HG03460 (cell line): ENCODE measurements at regions not wholly inside any gene's neighbourhood (a gene's known extent, or its start where the extent isn't known, plus 50 kb on each side); places are given as distances from the start of the nearest gene placed in this dataset.

ENCODE experiments used
- ATAC-seq: cut with Tn5 transposase; IDR thresholded peaks from one replicate; pipeline ENCODE4 v1.9.1; 2021; ENCODE audit not compliant: unreplicated experiment

DNA sequence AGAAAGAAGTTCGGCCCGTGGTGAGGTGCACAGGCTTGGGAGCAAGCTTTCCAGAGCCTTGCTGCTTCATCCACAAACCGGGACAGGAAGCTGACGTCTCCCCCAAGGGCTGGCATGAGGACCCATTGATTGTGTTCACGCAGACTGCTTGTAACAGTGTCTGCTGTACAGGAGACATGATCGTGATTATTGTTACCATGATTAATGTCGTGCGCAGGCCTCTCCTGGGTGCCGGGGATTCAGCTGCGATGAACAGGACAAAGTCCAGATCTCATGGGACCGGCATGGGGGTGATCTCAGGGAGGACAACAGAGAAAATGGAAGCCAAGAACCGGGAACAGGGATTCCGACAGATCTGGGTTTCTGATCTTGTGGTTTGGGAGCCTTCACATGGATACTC, 219.9 kb downstream of the BRD1 start:
- ATAC-seq = no peak

DNA sequence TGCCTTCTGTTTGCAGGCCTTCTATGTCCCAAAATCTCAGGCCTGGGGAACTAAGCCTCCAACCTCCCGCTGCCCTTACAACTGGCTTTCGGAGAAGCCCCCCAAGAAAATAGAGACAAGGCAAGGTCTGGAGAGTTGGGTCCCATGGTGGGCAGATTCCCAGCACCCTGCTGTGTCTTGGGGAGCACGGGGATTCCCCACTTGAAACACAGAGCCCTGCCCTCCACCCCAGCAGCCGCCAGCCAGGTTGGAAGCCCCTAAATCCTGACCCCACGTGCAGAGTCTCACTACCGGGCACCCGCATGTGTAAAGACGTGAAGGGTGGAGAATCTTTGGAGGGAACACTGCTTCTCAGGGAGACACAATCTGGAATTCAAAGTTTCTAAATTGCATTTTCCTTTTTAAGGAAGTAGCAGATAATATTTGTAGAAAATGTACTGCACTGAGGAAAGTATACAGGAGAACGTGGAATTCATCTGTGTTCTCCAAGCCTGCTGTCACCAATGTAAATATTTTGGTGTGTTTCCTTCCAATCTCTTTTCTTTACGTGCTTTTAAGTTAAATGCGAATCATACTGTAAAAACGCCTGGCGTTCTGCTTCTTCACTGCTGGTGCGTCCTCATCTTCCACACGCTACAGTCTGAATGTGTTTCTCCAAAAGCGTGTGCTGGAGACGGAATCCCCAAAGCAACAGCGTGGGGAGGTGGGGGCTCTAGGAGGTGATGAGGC, 220.9 kb downstream of the BRD1 start:
- no peak for ATAC-seq

DNA sequence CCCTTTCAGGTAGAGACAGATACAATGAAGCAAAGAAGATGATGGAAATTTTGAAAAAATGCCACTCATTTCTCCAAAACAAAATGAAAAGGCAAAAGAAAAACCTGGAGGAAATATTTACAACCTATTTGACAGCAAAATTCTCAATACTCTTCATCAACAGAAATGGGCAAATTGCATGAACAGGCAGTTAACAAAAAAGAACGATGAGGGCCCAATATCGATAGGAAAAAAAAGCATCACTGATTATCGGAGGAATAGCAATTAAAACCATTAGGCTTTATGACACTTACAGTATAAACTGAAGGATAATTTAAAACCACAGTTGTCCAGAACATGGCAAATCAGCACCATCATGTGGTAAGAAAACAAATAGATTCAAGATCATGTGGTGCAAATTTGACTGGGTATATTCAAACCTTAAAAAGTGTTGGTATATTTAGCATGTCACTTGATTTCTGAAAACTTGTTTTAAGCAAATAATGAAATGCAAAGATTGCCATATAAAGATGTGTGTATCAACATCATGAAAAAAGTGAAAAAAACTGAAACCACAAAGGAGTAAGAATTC, 222.9 kb downstream of the BRD1 start:
- ATAC-seq = no peak

DNA sequence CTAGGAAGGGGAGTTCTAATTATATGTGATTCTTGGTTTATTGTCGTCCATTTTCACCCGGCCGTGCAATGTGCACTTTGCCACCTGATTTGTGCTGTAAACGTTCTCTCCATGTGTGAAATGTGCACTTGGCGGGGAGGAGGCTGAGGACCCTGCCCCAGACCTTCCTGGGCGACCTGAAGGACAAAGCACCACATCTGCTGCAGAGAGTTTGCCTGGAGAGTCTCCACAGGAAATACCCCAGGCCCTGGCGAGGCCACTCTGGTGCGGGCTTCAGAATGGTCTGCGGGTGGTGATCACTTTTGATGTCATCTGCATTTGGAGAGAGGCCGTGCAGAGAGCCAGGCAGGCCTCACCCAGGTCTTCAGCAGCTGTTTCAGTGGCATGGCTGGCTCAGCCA, 224.7 kb downstream of the BRD1 start:
- ATAC-seq = no peak

DNA sequence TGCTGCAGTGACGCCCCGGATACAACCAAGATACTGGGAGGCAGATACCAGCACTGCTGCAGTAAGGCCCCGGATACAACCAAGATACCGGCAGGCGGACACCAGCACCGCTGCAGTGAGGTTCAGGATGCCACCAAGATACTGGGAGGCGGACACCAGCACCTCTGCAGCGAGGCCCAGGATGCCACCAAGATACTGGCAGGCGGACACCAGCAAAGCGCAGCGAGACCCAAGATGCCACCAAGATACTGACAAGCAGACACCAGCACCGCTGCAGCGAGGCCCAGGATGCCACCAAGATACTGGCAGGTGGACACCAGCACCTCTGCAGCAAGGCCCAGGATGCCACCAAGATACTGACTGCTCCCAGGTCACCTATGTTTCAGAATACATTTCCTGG, 225.2 kb downstream of the BRD1 start:
- no peak for ATAC-seq

DNA sequence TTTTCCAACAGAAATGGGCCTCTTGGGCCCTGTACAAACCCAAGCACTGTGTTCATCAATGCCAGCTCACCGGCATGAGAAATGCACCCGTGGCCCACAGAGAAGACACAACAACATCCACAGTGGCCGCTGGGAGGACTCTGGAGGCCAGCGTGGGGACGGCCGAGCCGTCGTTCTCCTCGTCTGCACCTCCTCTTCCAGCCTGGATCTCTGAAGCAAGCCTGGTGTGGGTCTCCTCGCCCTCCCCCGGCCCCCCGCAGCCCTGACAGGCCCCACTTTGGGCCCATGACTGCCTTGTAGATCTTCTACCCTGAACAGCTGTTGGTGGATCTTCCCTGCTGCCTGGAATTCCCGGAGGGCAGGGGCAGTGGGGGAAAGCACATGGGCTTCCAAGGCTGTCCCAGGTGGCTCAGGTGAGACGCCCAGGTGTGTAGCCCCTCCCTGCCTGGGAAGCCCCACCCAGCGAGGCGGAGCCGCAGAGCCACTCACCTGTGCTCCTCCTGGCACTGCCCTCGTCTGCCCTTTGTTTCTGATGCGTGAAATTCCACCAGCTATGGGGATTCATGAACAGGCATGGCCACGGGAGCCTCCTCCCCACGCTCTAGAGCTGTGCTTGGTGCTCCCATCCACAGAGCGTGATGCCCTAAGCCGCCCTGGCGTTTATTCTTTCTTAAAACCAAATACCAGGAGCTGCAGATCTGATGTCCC, 225.9 kb downstream of the BRD1 start:
- no peak for ATAC-seq

DNA sequence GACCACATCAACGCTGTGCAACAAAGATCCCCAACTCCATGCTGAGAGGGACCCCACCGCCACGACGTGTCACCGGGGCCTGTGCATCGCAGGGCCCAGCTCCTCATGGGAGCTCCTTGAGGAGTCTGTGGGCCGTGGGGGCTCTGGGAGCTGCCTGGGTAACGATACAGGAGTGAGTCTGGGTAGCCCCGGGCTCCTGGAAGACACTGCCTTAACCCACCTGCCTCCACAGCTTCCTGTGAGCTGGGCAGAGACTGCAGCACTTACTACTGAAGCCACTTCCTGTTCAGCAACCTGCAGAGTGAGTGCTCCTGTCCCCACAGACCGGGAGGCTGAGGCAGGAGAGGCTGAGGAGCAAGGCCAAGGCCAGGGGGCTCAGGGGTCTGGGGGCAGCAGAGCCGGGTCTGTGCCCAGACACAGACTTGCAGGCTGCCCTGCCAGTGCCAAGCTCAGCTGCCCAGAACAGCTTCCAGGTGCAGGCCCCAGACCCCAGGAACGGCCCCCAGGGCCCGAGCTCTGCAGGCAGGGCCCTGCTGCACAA, 226.7 kb downstream of the BRD1 start:
- no peak for ATAC-seq

DNA sequence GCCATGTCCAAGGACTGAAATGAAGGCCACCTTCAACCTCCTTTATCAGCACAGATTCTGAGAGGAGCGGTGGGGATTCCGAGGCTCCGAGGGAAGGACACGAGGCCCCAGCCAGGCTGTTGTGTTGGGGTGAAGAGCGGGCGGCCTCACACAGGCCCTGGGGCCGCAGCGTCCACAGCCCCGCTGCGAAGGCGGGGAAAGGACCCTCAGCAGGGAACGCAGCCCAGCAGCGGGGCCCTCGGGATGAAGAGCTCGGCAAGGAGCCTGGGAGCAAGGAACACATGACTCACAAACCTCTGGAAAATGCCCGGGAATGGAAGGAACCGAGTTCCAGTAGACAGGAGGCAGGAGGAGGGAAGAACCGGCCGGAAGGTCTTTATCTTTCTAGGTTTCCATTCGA, 227.2 kb downstream of the BRD1 start:
- no peak for ATAC-seq

DNA sequence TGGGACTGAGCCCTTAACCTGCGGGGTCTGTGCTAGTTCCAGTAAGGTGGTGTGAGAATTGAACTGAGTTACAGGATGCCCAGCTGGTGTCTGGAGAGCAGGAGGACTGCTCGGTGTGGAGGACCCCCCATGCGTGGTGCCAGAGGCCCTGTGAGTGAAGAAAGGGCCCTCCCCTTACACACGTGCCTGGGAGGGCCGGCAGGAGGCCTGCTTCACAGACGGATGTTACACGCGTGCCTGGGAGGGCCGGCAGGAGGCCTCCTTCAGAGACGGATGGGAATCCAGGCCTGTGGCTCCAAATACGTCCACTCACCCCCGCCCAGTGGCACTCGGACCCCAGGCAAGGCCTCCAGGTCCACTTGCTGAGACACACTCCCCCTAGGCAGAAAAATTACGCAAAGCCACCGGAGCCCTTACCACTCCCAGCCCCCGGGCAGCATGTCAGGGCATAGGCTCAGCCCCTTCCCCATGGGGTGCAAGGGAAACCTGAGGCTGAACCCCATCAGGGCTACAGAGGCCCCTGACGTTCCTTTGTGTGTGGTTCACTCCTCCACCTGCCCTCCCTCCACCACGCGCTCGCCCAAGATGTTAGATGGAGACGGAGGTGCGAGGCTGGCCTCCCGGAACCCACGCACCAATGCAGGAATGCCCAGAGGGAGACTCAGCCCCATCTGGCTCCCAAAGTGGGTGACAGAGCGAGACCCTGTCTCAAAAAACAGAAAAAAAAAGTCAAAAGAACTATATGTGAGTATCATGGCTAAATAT, 227.8 kb downstream of the BRD1 start:
- ATAC-seq = no peak

DNA sequence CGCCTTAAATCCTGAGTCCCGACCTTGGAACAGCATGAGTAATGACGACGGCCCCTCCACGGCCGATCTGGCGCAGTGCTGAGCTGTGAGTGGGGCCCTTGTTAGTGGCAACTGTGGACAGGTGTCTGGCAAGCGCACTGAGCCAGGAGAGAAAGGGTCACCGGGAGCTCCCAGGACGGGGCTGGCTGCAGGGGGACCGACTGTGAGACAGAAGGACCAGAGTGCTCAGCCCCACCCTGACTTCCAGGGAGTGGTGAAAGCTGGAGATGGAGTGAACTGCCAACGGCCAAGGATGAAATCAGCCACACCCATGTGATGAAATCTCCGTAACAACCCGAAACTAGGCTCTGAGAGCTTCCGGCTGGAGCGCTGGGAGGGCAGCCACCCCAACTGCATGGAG, 228.6 kb downstream of the BRD1 start:
- no peak for ATAC-seq

DNA sequence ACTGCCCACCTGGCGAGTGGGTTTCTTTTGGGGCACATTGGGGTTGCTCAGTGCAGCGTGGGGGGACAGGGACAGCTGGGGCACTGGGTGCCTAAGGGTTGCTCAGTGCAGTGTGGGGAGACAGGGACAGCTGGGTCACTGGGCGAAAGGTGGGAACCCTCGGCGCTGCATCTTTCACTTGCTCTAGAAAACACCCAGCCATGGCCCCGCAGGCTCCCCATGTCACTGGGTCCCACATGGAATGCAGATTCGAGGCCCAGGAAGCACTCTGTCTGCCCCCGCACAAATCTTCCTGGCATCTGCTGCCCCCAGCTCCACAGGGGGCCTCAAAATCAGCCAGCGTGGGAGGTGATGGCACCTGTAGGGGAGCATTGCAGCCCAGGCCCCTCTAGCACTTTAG, 229.3 kb downstream of the BRD1 start:
- ATAC-seq = no peak

DNA sequence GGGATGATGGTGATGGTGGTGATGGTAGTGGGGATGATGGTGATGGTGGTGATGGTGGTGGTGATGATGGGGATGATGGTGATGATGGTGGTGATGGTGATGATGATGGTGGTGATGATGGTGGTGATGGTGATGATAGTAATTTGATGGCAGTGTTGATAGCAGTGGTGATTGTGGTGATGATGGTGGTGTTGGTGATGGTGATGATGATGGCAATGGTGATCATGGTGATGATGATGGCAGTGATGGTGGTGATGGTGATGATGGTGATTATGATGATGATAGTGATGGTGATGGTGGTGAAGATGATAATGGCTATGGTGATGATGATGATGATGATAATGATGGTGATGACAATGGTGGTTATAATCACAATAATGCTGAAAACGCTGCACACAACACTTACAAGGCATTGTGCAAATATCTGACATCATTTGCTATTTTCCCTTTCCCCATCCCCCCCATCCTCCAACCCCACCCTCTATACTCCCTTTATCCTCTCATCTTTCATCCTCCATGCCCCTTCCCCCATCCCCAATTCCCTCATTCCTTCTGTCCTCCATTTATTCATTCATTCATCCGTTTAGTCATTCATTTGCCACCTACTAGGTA, 230.1 kb downstream of the BRD1 start:
- ATAC-seq = no peak

DNA sequence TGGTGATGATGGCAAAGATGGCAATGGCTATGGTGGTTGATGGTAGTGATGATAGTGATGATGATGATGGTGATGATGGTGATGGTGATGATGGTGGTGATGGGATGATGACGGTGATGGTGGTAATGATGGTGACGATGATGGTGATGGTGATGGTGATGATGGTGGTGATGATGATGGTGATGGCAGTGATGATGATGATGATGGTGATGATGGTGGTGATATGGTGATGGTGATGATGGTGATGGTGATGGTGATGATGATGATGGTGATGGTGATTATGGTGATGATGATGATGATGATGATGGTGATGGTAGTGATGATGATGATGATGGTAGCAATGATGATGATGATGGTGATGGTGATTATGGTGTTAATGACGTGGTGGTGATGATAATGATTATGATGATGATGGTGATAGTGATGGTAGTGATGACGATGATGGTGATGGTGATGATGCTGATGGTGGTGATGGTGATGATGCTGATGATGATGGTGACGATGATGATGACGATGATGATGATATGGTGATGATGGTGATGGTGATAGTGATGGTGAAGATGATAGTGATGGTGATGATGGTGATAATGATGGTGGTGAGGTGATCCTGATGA, 232.1 kb downstream of the BRD1 start:
- no peak for ATAC-seq

DNA sequence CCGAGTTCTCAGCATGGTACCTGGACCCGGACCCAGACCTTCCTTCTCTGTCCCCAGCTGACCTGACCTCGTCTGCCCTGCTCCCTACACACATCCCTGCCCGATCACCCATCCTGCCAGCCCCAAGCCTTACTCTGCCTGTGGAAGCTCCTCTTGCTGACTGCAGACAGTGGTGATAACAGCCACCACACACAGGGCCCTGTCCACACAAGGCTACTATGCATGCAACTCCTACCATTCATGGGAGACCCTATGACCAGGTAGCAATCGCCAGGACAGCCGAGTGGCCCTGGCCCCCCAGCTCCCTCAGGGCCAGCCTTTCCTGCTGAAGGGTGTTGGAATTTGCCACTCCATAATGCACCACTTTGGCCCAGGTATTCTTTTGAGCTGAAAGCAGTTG, 233.6 kb downstream of the BRD1 start:
- no peak for ATAC-seq

DNA sequence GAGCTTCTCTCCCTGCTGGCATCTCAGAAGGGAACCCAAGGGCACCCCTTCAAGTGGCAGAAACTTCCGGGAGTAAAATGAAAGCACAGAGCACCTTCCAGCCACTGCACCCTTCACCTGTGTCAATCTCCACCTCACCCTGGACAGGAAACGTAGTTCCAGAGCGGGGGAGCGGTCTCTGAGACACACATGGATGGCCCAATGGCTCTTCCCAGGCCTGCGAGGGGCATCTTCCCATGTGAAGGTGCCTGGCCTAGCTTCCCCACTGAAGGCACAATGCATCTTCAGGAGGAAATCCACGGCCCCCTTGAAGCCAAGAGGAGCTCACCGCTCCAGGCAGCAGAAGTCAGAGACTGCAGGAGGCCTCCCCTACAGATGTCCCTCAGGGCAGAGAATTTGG, 234.2 kb downstream of the BRD1 start:
- no peak for ATAC-seq

DNA sequence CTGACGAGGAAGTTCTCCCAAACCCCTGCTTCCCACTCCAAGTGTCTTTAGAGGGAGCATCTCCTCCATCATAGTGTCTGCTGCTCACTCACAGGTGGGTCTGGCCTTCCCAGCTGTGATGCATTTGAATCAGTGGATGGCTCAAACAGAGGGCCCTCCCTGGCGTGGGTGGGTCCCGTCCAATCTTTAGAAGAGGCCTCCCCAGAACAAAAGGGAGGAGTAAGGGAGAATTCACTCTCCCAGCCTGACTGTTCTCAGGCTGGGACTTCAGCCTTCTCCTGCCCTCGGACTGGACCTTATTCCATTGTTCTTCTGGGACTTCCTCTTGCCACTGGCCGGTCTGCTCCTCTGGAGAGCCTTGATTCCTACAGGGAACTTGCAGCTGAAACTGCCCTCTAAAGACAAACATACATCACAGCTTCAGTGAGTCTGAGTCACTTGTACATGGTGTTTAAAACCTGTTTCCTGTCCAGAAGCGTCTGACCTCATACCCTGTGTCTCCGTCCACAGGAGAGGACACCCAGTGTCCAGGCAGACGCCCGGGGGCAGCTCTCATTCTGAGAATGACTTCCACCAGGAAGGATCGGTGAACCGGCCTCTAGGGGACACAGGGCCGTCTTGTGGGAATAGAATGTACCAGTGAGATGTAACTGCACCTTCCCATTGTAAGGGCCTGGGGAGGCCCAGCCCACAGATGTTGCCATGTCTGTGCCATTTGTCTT, 234.7 kb downstream of the BRD1 start:
- no peak for ATAC-seq

DNA sequence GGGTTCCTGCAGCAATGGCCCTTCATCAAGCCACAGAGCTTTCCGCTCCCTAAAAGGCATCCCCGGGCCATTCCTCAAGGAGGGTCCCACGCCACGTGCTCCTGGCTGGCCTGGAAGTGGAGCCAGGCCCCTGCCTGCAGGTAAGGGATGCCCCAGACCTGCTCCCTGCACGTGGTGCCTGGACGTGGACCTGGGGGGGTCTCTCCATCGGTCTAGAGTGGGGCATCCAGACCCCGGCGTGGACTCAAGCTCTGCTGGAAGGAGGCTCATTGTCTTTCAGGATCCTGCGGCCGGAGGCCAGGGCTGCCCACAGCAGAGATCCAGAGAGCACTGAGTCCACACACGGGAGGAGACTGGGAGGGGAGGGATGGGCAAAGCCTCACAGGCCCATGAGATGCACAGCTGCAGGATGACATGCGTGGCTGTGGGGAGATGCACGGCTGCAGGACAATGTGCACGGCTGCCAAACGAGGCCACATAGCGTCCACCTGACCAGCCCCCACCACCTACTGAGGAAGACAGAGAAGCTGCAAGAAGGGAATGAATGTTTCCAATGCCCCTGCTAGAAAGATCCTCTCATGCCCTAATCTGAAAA, 236.7 kb downstream of the BRD1 start:
- no peak for ATAC-seq

DNA sequence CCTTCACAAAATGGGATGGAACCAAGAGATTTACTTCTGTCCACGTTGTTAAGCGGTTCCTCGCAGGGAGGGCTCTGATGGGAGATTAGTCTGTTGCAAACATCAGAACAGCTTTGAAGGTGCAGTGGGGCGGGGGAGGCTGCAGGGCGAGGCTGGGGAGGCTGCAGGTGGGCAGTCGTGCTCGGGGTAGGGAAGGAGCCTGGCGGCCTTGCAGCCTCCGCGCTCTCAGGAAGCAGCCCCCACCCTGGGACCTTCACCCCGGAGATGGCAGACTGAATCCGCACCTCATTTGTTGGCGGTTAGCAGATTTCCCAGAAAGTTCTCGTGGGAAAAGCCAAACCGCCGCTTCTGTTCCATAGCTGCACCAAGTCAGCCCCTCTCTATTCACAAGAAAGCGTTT, 237.3 kb downstream of the BRD1 start:
- ATAC-seq = no peak

DNA sequence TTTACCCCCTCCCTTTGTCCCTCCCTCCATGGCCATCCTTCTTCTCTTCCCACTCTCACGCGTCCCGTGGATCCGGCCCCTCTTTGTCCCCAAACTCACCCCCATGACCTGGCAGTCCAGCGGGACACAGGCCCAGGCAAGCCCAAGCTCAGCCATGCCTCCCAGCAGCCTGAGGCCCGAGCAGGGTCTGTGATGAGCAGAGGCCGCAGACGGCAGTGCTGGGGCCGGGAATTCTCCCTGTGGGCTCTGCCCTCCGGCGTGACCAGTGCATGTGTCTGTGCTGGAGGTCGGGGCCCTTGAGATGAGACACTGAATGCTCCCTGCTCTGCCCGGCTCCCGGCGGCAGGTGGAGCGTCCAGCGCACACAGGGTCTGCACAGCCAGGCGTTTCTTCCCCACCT, 237.9 kb downstream of the BRD1 start:
- ATAC-seq = no peak

DNA sequence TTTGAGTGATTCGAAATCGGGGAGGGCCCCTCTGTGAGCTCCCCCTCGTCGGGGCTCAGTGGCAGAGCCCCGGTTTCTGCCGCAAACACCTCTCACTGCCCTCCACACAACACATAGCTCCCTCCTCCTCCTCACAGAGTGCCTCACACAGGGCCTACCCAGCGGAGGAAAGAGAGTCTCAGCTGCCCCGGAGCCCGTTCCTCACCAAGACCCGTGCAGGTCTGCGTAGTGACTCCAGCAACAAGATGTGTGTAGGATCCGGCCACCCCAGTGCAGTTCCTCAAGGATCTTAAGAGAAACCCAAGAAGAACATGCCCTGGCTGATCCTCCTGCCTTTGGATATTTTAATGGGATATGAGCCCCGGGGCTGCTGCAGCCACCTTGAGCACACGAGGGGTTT, 238.4 kb downstream of the BRD1 start:
- no peak for ATAC-seq
